HG03064 (cell line): ENCODE measurements at regions not wholly inside any gene's neighbourhood (a gene's known extent, or its start where the extent isn't known, plus 50 kb on each side); places are given as distances from the start of the nearest gene placed in this dataset.
"Not testable (repeated sequence)": the region's sequence is repeated elsewhere in the genome, so short reads cannot be mapped to it uniquely, and the experiment has no call there.

Experiments used
- ATAC-seq: cut with Tn5 transposase; IDR thresholded peaks from one replicate; pipeline ENCODE4 v1.9.1; 2021; ENCODE audit warnings: low read depth; ENCODE audit not compliant: unreplicated experiment

GRCh38 chr5:14954616-14955343 is 83.2 kb upstream of the ANKH start:
- ATAC-seq, result no peak

DNA sequence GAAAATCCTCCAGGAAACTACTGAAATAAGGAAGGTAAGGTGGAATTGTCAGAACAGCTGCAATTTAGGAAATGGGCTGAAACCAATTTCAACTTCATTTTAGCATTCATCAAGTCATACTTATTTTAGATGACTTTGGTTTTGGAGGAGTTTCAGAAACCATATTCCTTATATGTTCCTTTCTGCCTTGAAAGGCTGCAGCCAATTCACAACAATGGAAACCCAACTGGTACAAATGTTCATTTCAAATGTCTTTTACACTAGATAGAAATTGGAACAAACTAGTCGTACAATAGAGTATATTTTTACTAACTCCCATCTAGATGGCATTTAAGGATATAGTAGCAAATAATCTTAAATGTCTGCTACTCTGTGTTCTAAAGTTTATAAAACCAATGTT is 82.6 kb upstream of the ANKH start:
- ATAC-seq, result no peak

GRCh38 chr5:14953075-14953607 is 81.6 kb upstream of the ANKH start:
- ATAC-seq, result no peak

DNA sequence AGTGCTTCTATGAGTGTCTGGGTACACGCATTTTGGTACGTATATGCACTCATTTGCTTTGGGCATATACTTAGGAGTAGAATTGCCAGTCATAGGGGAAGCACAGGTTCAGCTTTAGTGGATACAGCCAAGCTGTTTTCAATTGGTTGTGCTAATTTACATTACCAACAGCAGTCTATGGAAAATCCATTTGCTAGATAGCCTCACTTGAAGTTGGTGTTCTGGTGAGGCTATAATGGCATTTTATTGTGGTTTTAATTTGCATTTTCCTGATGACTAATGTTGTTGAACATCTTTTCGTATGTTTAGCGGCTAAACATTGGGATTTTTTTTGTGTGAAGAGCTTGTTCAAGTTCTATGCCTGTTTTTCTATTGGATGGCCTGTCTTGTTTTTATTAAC is 76.8 kb upstream of the ANKH start:
- no peak for ATAC-seq

- no peak for ATAC-seq
These were observed 75.4 kb upstream of the ANKH start for GRCh38 chr5:14946815-14947620.

- no peak for ATAC-seq
These were observed 73.9 kb upstream of the ANKH start for GRCh38 chr5:14945450-14945849.

DNA sequence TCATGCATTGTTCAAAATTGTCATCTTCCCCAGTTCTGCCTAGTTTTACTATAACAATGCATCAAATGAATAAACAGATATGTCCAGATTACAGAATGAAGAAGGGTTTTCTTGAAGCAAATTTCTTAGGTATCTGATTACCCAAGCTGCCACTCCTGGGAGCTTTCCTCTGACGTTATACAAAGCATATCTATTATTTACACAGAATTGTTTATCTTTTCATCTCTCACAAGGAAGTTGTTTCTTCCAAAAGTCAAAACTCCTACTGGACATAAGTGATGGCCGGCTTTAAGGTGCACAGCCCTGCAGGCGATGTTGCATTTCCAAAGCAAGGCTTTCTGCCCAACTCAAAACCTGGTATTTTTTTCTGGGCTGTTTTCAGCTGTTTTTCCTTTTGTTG is 73.4 kb upstream of the ANKH start:
- no peak for ATAC-seq

- no peak for ATAC-seq
These were observed 72.8 kb upstream of the ANKH start for GRCh38 chr5:14944350-14944739.

DNA sequence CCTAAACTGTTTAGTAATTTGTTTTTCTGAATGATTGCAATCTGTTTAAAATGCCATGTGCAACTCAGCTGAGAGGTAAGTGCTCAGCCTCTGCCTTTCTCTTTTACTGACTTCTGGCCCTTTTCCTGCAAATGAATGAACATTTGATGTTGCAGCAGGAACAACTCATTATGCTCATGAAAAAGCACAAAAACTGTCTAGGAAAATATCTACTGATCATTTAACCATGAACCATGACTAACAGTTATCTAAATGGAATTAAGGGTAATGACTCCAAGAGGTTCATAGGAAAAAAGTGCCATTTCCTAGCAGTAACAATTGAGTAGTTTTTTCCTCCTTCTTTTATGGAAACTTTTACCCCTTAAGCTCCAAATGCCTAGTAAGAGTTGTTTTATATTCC is 70.6 kb upstream of the ANKH start:
- ATAC-seq, result no peak

- no peak for ATAC-seq
These were observed 65.7 kb upstream of the ANKH start for GRCh38 chr5:14937254-14937653.

DNA sequence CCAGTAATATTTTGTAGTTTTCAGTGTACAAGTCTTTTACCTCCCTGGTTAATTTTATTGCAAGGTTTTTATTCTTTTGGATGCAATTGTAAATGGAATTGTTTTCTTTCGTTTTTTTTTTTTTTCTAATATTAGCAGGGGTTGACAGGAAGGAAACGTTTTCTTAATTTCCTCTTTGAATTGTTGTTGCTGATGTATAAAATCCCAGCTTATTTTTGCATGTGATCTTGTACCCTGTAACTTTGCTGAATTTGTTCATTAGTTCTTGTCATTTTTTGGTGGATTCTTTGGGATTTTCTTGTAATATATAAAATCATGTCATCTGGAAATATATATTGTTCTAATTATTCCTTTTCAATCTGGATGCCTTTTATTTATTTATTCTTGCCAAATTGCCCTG is 65.0 kb upstream of the ANKH start:
- ATAC-seq, result no peak

- ATAC-seq, result no peak
These were observed 63.8 kb upstream of the ANKH start for GRCh38 chr5:14935341-14935740.

DNA sequence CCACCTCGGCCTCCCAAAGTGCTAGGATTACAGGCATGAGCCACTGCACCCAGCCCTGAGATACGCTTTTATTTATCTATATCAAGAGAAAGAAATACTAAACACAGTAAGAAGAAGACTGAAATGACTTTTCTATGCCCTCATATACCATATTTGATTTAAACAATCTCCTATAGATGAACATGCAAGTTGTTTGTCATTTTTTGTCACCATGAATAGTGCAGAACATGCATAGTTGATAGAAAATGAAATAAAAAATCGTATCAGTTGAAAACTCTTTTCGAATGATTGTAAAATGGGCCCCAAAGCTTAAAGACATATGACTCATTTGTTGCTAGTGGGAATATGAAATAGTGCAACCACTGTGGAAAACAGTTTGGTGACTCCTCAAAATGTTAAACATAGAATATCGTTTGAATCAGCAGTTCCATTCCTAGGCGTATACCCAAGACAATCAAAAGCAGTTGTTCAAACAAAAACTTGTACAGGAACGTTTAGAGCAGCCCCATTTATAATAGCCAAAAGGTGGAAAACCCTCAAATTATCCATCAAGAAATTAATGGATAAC is 61.4 kb upstream of the ANKH start:
- no peak for ATAC-seq

- no peak for ATAC-seq
These were observed 58.9 kb upstream of the ANKH start for GRCh38 chr5:14930486-14930885.

DNA sequence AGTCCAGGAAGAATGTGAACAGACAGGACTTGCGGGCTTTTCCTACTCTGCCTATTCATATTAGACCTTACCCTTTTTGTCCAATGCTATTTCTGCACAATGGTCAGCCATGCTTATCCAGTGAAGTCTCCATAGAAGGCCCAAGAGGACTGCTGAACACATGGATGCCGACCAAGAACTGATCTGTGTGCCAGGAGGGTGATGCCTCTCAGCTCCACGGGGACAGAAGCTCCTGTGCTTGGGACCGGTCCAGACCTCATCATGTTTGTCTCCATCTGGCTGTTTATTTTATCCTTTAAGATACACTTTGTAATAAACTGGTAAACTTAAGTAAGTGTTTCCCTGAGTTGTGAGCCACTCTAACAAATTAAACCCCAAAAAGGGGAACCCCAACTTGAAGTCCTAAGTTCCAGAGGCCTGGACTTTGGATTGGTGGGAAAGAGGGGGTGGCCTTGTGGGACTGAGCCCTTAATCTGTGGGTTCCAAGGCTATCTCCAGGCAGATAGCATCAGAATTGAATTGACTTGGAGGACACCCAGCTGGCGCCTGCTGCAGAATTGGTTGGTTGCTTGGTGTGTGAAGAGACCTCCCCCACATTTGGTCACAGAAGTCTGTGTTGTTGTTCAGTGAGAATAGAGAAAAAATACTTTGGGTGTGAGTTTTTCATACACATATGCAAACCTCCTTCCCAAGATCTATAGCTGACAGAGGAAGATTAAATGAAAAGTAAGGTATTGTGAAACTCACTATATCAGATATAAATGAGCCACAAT is 57.9 kb upstream of the ANKH start:
- ATAC-seq, result no peak

GRCh38 chr5:14928661-14929060 is 57.1 kb upstream of the ANKH start:
- ATAC-seq, result no peak

- ATAC-seq, result no peak
These were observed 53.7 kb upstream of the ANKH start for GRCh38 chr5:14925326-14925725.

DNA sequence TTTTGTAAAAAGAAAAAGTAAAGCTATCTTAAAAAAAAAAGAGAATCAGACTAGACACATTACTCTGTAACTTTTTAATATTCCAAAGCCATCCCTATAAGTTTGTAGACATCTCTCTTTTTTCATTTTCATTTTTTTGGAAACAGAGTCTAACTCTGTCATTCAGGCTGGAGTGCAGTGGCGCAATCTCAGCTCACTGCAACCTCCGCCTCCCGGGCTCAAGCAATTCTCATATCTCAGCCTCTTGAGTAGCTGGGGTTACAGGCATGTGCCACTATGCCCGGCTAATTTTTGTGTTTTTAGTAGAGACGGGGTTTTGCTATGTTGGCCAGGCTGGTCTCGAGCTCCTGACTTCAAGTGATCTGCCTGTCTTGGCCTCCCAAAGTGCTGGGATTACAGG is 51.4 kb upstream of the ANKH start:
- ATAC-seq, result not testable (repeated sequence)

DNA sequence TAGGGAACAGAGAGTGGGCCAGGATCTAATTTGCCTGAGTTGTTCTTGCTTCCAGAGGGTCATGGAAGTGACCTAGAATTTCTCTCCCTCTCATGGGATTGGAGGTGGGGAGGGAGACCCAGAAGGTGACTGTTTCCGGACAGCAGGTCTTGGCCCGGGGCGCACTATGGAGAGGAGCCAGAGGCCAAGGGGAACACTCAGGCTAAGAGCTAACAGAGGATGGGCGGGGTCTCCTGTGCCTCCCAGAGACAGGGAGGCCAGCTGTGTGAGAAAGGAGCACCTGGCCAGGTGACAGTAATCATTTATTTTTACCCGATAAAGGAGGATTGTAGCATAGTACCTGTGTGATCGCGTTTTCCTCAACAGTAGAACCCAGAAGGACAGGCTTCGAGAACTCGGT is 50.9 kb upstream of the ANKH start:
- no peak for ATAC-seq
